ENCODE measurements at regions not wholly inside any gene's neighbourhood (a gene's known extent, or its start where the extent isn't known, plus 50 kb on each side); places are given as distances from the start of the nearest gene placed in this dataset.

DNA sequence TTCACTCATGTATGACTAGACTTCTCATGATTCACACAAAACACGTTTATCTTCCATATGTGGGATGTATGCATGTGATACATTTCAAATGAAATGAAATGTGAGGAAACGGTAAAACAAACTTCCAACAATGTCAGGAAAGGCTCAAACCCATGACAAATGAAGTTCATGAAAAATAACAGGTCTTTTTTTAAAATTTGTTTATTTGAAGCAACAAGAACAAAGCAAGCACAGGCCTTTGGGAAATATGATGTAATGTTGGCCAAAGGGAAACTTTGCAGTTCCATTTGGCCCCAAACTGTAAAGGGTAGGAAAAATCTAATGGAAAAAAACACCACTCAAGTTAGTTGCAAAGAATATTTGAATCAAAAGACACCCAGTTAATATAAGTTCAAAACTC lies 463.8 kb upstream of the ARGLU1 start:
- TF ChIP-seq PPARA (CRISPR knock-in tag; IDR thresholded peaks at IDR 0.05; ENCODE audit: borderline replicate concordance) (no peak), BACH2 (CRISPR knock-in tag; IDR thresholded peaks at IDR 0.05; ENCODE audit: borderline replicate concordance) (no peak), ZFP3 (CRISPR knock-in tag; IDR thresholded peaks at IDR 0.05) (no peak), ARNTL (CRISPR knock-in tag; IDR thresholded peaks at IDR 0.05; ENCODE audit: borderline replicate concordance, low read depth) (no peak), ZNF8 (CRISPR knock-in tag; IDR thresholded peaks at IDR 0.05) (no peak)
- TF ChIP-seq, protein P1, sequence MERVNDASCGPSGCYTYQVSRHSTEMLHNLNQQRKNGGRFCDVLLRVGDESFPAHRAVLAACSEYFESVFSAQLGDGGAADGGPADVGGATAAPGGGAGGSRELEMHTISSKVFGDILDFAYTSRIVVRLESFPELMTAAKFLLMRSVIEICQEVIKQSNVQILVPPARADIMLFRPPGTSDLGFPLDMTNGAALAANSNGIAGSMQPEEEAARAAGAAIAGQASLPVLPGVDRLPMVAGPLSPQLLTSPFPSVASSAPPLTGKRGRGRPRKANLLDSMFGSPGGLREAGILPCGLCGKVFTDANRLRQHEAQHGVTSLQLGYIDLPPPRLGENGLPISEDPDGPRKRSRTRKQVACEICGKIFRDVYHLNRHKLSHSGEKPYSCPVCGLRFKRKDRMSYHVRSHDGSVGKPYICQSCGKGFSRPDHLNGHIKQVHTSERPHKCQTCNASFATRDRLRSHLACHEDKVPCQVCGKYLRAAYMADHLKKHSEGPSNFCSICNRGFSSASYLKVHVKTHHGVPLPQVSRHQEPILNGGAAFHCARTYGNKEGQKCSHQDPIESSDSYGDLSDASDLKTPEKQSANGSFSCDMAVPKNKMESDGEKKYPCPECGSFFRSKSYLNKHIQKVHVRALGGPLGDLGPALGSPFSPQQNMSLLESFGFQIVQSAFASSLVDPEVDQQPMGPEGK (CRISPR knock-in tag; IDR thresholded peaks at IDR 0.05; ENCODE audit: borderline replicate concordance) = no peak
